HepG2 (cell line): ENCODE measurements at regions not wholly inside any gene's neighbourhood (a gene's known extent, or its start where the extent isn't known, plus 50 kb on each side); places are given as distances from the start of the nearest gene placed in this dataset.

Source experiments
- ATAC-seq: fragments of 200-7000 bp; cut with Tn5 transposase; 3 replicates; pipeline ENCODE4 v1.9.1; 2020; ENCODE audit warnings: mild to moderate bottlenecking, moderate library complexity
- BruUV-seq: library from RNA; stranded (reverse); fragments of 400-500 nt; replicated peaks from 2 replicates; lab custom pipeline; 2021; lab: Mats Ljungman, UMichigan
- CTCF ChIA-PET: fragments of 300-600 bp; formaldehyde crosslinking; extraction: SDS; loops from one replicate; lab custom pipeline; 2021; ENCODE audit warnings: low total read pairs, inconsistent platforms, low intra/inter-chr PET ratio; lab: Yijun Ruan, JAX
- POLR2A ChIA-PET: fragments of 350-600 bp; sonication (Branson Sonifier 250); formaldehyde crosslinking; loops from one replicate; lab custom pipeline; 2020; ENCODE audit warnings: antibody characterized with exemption, inconsistent platforms; lab: Yijun Ruan, JAX
- DNase-seq: peaks from one replicate; pipeline ENCODE4 v3.0.0-alpha.2; 2015; ENCODE audit warnings: low spot score
- FAIRE-seq: peaks from 3 replicates; lab custom pipeline; 2011; peaks lifted over from hg19 to GRCh38; lab: Jason Lieb, UNC
- H2AFZ ChIP-seq: one replicate; pipeline ENCODE4 v1.6.1; 2011; ENCODE audit warnings: low read length, inconsistent platforms
- H3K27ac ChIP-seq: fragments of 300-600 bp; 3 replicates; pipeline ENCODE4 v1.8.0; 2011; ENCODE audit warnings: mixed run types, mild to moderate bottlenecking, mixed read lengths, low read length, inconsistent platforms; ENCODE audit not compliant: insufficient read depth; ENCODE audit errors: extremely low read length
- H3K27me3 ChIP-seq, 2 experiments: fragments of 200-600 bp in 1 of 2; 2 replicates in 1 of 2; 3 replicates in 1 of 2; pipeline versions ENCODE4 v1.6.0 to v1.8.0; 2011; ENCODE audit warnings: low read length in 2 of 2, mild to moderate bottlenecking in 2 of 2, moderate library complexity in 2 of 2, inconsistent platforms in 1 of 2; ENCODE audit not compliant: insufficient read depth in 2 of 2, control insufficient read depth in 1 of 2
- H3K36me3 ChIP-seq, 2 experiments: fragments of 200-600 bp in 1 of 2; replicated peaks in 1 of 2; 2 replicates in 1 of 2; 3 replicates in 1 of 2; pipeline versions ENCODE4 v1.5.1 to v1.8.0; 2011; ENCODE audit warnings: low read length in 2 of 2, inconsistent platforms in 1 of 2; ENCODE audit not compliant: insufficient read depth in 2 of 2, control insufficient read depth in 1 of 2
- H3K4me1 ChIP-seq: 2 replicates; pipeline ENCODE4 v1.5.1; 2012; ENCODE audit warnings: low read length, inconsistent platforms; ENCODE audit not compliant: insufficient read depth
- H3K4me2 ChIP-seq: 2 replicates; pipeline ENCODE4 v1.6.0; 2011; ENCODE audit warnings: low read depth, low read length, inconsistent platforms
- H3K4me3 ChIP-seq, 3 experiments: fragments of 200-600 bp in 1 of 3; sonication (generic), shearing (Covaris generic) in 1 of 3; replicated peaks in 1 of 3; 2 replicates each; pipeline ENCODE4 v1.5.1; 2011 to 2016; ENCODE audit warnings: low read length in 3 of 3, inconsistent platforms in 2 of 3, low read depth in 2 of 3, mild to moderate bottlenecking in 2 of 3, control low read depth in 1 of 3, mixed read lengths in 1 of 3; ENCODE audit not compliant: insufficient read depth in 1 of 3
- H3K79me2 ChIP-seq: one replicate; pipeline ENCODE4 v1.6.1; 2011; ENCODE audit warnings: low read length, inconsistent platforms; ENCODE audit not compliant: insufficient read depth
- H3K9ac ChIP-seq: 2 replicates; pipeline ENCODE4 v1.6.0; 2011; ENCODE audit warnings: mild to moderate bottlenecking, low read depth, low read length, inconsistent platforms; ENCODE audit not compliant: insufficient read depth
- H3K9me3 ChIP-seq: 2 replicates; pipeline ENCODE4 v1.5.1; 2012; ENCODE audit warnings: mild to moderate bottlenecking, low read length
- H4K20me1 ChIP-seq: 2 replicates; pipeline ENCODE4 v1.6.0; 2011; ENCODE audit warnings: inconsistent platforms, mild to moderate bottlenecking, low read length, moderate library complexity; ENCODE audit not compliant: insufficient read depth
- AFF4 ChIP-seq: sonication (generic); formaldehyde crosslinking; IDR thresholded peaks from 2 replicates; pipeline ENCODE4 v1.4.0; 2020; ENCODE audit warnings: missing genetic modification reagents
- CCAR2 ChIP-seq: fragments of 200-400 bp; formaldehyde crosslinking; optimal IDR thresholded peaks from 2 replicates; pipeline ENCODE3; 2018; ENCODE audit warnings: low read depth, mild to moderate bottlenecking, low read length, moderate library complexity
- FOXP1 ChIP-seq, 2 experiments: fragments of 450-650 bp in 1 of 2; IDR thresholded peaks; 2 replicates each; pipeline ENCODE4 v1.6.1; 2017 to 2018; ENCODE audit warnings: antibody characterized with exemption in 1 of 2
- GFI1 ChIP-seq: sonication (generic); formaldehyde crosslinking; IDR thresholded peaks from 2 replicates; pipeline ENCODE4 v1.5.0; 2020; ENCODE audit warnings: missing genetic modification reagents, mild to moderate bottlenecking, borderline replicate concordance
- KAT7 ChIP-seq: IDR thresholded peaks from 2 replicates; pipeline ENCODE4 v1.6.1; 2018; ENCODE audit warnings: borderline replicate concordance, missing compliant biosample characterization
- KDM5A ChIP-seq: fragments of 200-600 bp; sonication (generic); IDR thresholded peaks from 2 replicates; pipeline ENCODE4 v1.7.0; 2018; ENCODE audit warnings: antibody characterized with exemption, mild to moderate bottlenecking, low read length, borderline replicate concordance
- MED13 ChIP-seq: sonication (generic); formaldehyde crosslinking; IDR thresholded peaks from 2 replicates; pipeline ENCODE4 v1.5.0; 2020; ENCODE audit warnings: missing genetic modification reagents
- NPAS2 ChIP-seq: sonication (generic); formaldehyde crosslinking; IDR thresholded peaks from 2 replicates; pipeline ENCODE4 v1.8.0; 2022; ENCODE audit warnings: mild to moderate bottlenecking, missing genetic modification reagents, borderline replicate concordance
- SPEN ChIP-seq: sonication (generic); formaldehyde crosslinking; IDR thresholded peaks from 2 replicates; pipeline ENCODE4 v1.5.1; 2020; ENCODE audit warnings: low read depth, mild to moderate bottlenecking, missing genetic modification reagents
- TARDBP ChIP-seq: sonication (generic); formaldehyde crosslinking; IDR thresholded peaks from 2 replicates; pipeline ENCODE4 v1.8.0; 2022; ENCODE audit warnings: mild to moderate bottlenecking, missing genetic modification reagents
- ZBTB14 ChIP-seq: sonication (generic); formaldehyde crosslinking; IDR thresholded peaks from 2 replicates; pipeline ENCODE4 v1.4.0; 2020; ENCODE audit warnings: missing genetic modification reagents
- ZNF274 ChIP-seq: sonication (generic); formaldehyde crosslinking; IDR thresholded peaks from 2 replicates; pipeline ENCODE4 v1.5.1; 2020; ENCODE audit warnings: mild to moderate bottlenecking, missing genetic modification reagents
- ZNF605 ChIP-seq: sonication (generic); formaldehyde crosslinking; IDR thresholded peaks from 2 replicates; pipeline ENCODE4 v1.8.0; 2022; ENCODE audit warnings: mild to moderate bottlenecking, missing genetic modification reagents
- ZNF747 ChIP-seq: sonication (generic); formaldehyde crosslinking; IDR thresholded peaks from 2 replicates; pipeline ENCODE4 v1.8.1; 2023; ENCODE audit warnings: missing genetic modification reagents, mild to moderate bottlenecking, borderline replicate concordance
- ZNF781 ChIP-seq: sonication (generic); formaldehyde crosslinking; IDR thresholded peaks from 2 replicates; pipeline ENCODE4 v1.5.1; 2020; ENCODE audit warnings: borderline replicate concordance, mild to moderate bottlenecking, missing genetic modification reagents; ENCODE audit errors: not compliant biosample characterization
- WGBS: methylation state at CpG from one replicate; pipeline ENCODE4 v1.1.6; 2017; ENCODE audit warnings: low lambda C conversion rate; 5-methylcytosine and 5-hydroxymethylcytosine counted together
- in situ Hi-C: cut with HindIII; loops from 2 replicates; pipeline ENCODE4 v1.10.0; 2017; ENCODE audit warnings: low pct_unique_long_range_greater_than_20kb; ENCODE audit not compliant: extremely low pct_ligation_motif_present
- intact Hi-C: fragments of 100-400 bp; cut with micrococcal nuclease; formaldehyde crosslinking; loops from one replicate; pipeline ENCODE4 v1.10.0; 2022; ENCODE audit not compliant: unreplicated experiment

GRCh38 chr3:70488131-70488530, 175.7 kb upstream of the MDFIC2 start:
- H3K4me3 ChIP-seq = no peak overlapping the region
- intact Hi-C loops (no loop called here), in situ Hi-C loops (no loop called here)
- peaks cover 0 to 4% of the 10 kb centered on the region in 2 experiments; a peak in 1 of 5 replicates for H3K27me3 ChIP-seq
- H3K9ac ChIP-seq = no peak overlapping the region
- 10% methylated on average over 5 of the region's 5 CpGs for WGBS
- no peaks in the 10 kb centered on the region for H3K36me3 ChIP-seq
- no TSS peak for BruUV-seq
- ChIA-PET POLR2A (no interaction called here), CTCF (no interaction called here)
- DNase-seq (no peak), FAIRE-seq (no peak), ATAC-seq (no peak)
- H3K27ac ChIP-seq = no peak overlapping the region
- H3K4me1 ChIP-seq = no peaks in the 10 kb centered on the region
- H4K20me1 ChIP-seq = no peaks in the 10 kb centered on the region
- TF ChIP-seq ZNF781 (CRISPR knock-in tag) (no peak), ZBTB14 (CRISPR knock-in tag) (no peak), ZNF747 (no peak), NPAS2 (no peak), SPEN (CRISPR knock-in tag) (no peak), TARDBP (CRISPR knock-in tag) (no peak), CCAR2 (no peak), MED13 (no peak), ZNF274 (CRISPR knock-in tag) (no peak), KAT7 (no peak), GFI1 (CRISPR knock-in tag) (no peak), FOXP1 (IDR thresholded peaks at IDR 0.05) (no peak), FOXP1 (CRISPR knock-in tag; IDR thresholded peaks at IDR 0.05) (no peak), AFF4 (CRISPR knock-in tag) (no peak), ZNF605 (CRISPR knock-in tag) (no peak), KDM5A (no peak)
- H2AFZ ChIP-seq = no peak overlapping the region
- no peak overlapping the region for H3K4me2 ChIP-seq
- H3K9me3 ChIP-seq = no peaks in the 10 kb centered on the region
- H3K79me2 ChIP-seq = no peaks in the 10 kb centered on the region
